Sigmoid colon (tissue), 4 donors: ENCODE measurements at regions not wholly inside any gene's neighbourhood (a gene's known extent, or its start where the extent isn't known, plus 50 kb on each side); places are given as distances from the start of the nearest gene placed in this dataset.

Experiments used
- POLR2AphosphoS5 ChIP-seq, 4 donors: sonication (generic); formaldehyde crosslinking; IDR thresholded peaks; one replicate each; pipeline ENCODE4 v1.6.1; 2017; ENCODE audit warnings: antibody characterized with exemption in 4 of 4
- TF ChIP-seq, protein P1 (sequence below), 4 experiments: fragments of 450-650 bp in 3 of 4; fragments of 200-600 bp in 1 of 4; IDR thresholded peaks; one replicate each; pipeline ENCODE4 v1.5.1; 2016 to 2019; ENCODE audit warnings: antibody characterized with exemption in 4 of 4, mild to moderate bottlenecking in 3 of 4, moderate library complexity in 2 of 4

DNA sequence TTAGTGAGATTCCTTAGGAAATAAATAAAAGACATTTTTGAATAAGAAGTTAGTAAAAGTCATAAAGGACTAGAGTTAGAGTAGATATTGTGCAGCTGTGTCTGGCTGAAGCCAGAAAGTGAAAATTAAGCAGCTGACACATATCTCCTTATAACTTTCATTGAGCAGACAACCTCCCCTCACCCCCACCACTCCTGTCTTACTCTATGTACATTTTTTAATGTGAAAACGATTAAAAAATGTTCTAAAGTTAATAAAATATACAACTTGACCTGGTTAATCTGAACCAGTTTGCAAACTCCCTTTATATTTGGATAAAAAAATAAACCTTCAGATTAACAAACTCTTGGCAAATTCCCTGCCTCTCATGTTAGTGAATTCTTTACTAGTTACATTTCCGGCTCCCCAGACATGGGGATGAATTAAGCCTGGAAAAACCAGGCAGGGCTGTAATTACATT is 462.8 kb downstream of the MEIS1 start:
- TF ChIP-seq POLR2AphosphoS5 (IDR thresholded peaks at IDR 0.05) = peak in 3 of 4 donors; percentile 31 to 72 (median 71)
- TF ChIP-seq, protein P1, sequence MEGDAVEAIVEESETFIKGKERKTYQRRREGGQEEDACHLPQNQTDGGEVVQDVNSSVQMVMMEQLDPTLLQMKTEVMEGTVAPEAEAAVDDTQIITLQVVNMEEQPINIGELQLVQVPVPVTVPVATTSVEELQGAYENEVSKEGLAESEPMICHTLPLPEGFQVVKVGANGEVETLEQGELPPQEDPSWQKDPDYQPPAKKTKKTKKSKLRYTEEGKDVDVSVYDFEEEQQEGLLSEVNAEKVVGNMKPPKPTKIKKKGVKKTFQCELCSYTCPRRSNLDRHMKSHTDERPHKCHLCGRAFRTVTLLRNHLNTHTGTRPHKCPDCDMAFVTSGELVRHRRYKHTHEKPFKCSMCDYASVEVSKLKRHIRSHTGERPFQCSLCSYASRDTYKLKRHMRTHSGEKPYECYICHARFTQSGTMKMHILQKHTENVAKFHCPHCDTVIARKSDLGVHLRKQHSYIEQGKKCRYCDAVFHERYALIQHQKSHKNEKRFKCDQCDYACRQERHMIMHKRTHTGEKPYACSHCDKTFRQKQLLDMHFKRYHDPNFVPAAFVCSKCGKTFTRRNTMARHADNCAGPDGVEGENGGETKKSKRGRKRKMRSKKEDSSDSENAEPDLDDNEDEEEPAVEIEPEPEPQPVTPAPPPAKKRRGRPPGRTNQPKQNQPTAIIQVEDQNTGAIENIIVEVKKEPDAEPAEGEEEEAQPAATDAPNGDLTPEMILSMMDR (IDR thresholded peaks at IDR 0.05) = no peak
